Kidney epithelial cell (primary cell): ENCODE measurements at regions not wholly inside any gene's neighbourhood (a gene's known extent, or its start where the extent isn't known, plus 50 kb on each side); places are given as distances from the start of the nearest gene placed in this dataset.

Experiments used
- DNase-seq: peaks from one replicate; pipeline ENCODE4 v3.0.0-alpha.2; 2010; ENCODE audit warnings: low read depth
- H3K27me3 ChIP-seq: 2 replicates; pipeline ENCODE4 v1.6.0; 2011; ENCODE audit warnings: low read length; ENCODE audit not compliant: control insufficient read depth, insufficient read depth
- H3K36me3 ChIP-seq: 2 replicates; pipeline ENCODE4 v1.5.1; 2011; ENCODE audit warnings: low read length; ENCODE audit not compliant: control insufficient read depth, insufficient read depth
- H3K4me3 ChIP-seq: 2 replicates; pipeline ENCODE4 v1.5.1; 2011; ENCODE audit warnings: low read depth, mild to moderate bottlenecking, control low read depth, low read length
- CTCF ChIP-seq: IDR thresholded peaks from 2 replicates; pipeline ENCODE4 v1.5.1; 2011; ENCODE audit warnings: mild to moderate bottlenecking, moderate library complexity, low read length, control low read depth, inconsistent platforms; ENCODE audit not compliant: insufficient read depth, poor library complexity, severe bottlenecking

GRCh38 chrX:122739770-122740169, 444.3 kb upstream of the GRIA3 start:
- H3K4me3 ChIP-seq, result no peak overlapping the region
- DNase-seq, result no peak
- H3K36me3 ChIP-seq, result no peaks in the 10 kb centered on the region
- peak; percentile 6 for TF ChIP-seq CTCF
- H3K27me3 ChIP-seq, result no peaks in the 10 kb centered on the region

GRCh38 chrX:122770581-122770980, 413.5 kb upstream of the GRIA3 start:
- Histone ChIP-seq H3K36me3 (no peaks in the 10 kb centered on the region), H3K27me3 (no peaks in the 10 kb centered on the region), H3K4me3 (no peak overlapping the region)
- DNase-seq, result no peak
- no peak for TF ChIP-seq CTCF

- TF ChIP-seq CTCF, result no peak
- H3K4me3 ChIP-seq, result no peak overlapping the region
- no peaks in the 10 kb centered on the region for H3K36me3 ChIP-seq
- H3K27me3 ChIP-seq, result no peaks in the 10 kb centered on the region
- DNase-seq, result no peak
These were observed 412.1 kb upstream of the GRIA3 start for GRCh38 chrX:122771933-122772332.

- no peak for TF ChIP-seq CTCF
- Histone ChIP-seq H3K27me3 (no peaks in the 10 kb centered on the region), H3K36me3 (no peaks in the 10 kb centered on the region), H3K4me3 (no peak overlapping the region)
- DNase-seq, result no peak
These were observed 406.3 kb upstream of the GRIA3 start for GRCh38 chrX:122777766-122778165.

GRCh38 chrX:122783918-122784317, 400.2 kb upstream of the GRIA3 start:
- Histone ChIP-seq H3K36me3 (no peaks in the 10 kb centered on the region), H3K27me3 (no peaks in the 10 kb centered on the region), H3K4me3 (no peak overlapping the region)
- TF ChIP-seq CTCF, result no peak
- no peak for DNase-seq

- Histone ChIP-seq H3K27me3 (no peaks in the 10 kb centered on the region), H3K4me3 (no peak overlapping the region), H3K36me3 (no peaks in the 10 kb centered on the region)
- TF ChIP-seq CTCF, result no peak
- DNase-seq, result no peak
These were observed 396.8 kb upstream of the GRIA3 start for GRCh38 chrX:122787231-122787630.
